Peyer's patch (tissue), 4 donors: ENCODE measurements at regions not wholly inside any gene's neighbourhood (a gene's known extent, or its start where the extent isn't known, plus 50 kb on each side); places are given as distances from the start of the nearest gene placed in this dataset.

Experiments used
- POLR2A ChIP-seq, 2 donors: fragments of 450-650 bp; IDR thresholded peaks; one replicate each; pipeline ENCODE4 v1.5.1; 2017; ENCODE audit warnings: antibody characterized with exemption in 2 of 2, mild to moderate bottlenecking in 2 of 2, moderate library complexity in 2 of 2
- TF ChIP-seq, protein P1 (sequence below), 6 experiments: fragments of 450-650 bp in 4 of 6; fragments of 200-600 bp in 2 of 6; sonication (generic) in 1 of 6; IDR thresholded peaks; one replicate each; pipeline ENCODE4 v1.5.1; 2017 to 2019; ENCODE audit warnings: antibody characterized with exemption in 6 of 6, mild to moderate bottlenecking in 3 of 6, moderate library complexity in 1 of 6

DNA sequence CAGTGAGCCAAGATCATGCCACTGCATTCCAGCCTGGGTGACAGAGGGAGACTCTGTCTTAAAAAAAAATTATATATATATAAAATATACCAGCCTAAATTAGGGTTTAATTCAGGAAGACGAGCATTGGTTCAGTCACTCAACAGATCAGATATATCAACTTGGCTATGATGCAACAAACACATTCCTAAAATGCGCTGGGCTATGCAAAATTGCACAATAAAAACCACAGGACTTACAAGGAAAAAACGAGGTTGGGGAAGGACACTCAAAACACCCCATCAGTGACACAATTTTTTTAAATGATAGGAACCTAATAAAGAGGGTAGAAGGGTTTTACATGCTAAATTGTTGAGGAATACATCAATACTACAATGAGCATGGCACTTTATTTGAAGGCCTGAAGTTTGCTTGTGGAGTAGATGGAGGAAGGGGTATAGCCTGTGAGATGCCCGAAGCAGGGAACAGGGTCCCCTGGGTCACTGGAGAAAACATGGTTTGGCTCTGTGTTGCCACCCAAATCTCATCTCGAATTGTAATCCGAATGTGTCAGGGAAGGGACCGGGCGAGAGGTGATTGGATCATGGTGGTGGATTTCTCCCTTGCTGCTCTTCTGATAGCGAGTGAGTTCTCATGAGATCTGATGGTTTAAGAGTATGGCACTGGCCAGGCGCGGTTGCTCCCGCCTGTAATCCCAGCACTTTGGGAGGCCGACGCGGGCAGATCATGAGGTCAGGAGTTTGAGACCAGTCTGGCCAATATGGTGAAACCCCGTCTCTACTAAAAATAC is 71.2 kb downstream of the TNFAIP2 start:
- TF ChIP-seq, protein P1, sequence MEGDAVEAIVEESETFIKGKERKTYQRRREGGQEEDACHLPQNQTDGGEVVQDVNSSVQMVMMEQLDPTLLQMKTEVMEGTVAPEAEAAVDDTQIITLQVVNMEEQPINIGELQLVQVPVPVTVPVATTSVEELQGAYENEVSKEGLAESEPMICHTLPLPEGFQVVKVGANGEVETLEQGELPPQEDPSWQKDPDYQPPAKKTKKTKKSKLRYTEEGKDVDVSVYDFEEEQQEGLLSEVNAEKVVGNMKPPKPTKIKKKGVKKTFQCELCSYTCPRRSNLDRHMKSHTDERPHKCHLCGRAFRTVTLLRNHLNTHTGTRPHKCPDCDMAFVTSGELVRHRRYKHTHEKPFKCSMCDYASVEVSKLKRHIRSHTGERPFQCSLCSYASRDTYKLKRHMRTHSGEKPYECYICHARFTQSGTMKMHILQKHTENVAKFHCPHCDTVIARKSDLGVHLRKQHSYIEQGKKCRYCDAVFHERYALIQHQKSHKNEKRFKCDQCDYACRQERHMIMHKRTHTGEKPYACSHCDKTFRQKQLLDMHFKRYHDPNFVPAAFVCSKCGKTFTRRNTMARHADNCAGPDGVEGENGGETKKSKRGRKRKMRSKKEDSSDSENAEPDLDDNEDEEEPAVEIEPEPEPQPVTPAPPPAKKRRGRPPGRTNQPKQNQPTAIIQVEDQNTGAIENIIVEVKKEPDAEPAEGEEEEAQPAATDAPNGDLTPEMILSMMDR (IDR thresholded peaks at IDR 0.05) = no peak
- TF ChIP-seq POLR2A (IDR thresholded peaks at IDR 0.05) = no peak
